Naive thymus-derived CD8-positive, alpha-beta T cell (primary cell): ENCODE measurements at regions not wholly inside any gene's neighbourhood (a gene's known extent, or its start where the extent isn't known, plus 50 kb on each side); places are given as distances from the start of the nearest gene placed in this dataset.

ENCODE experiments used
- ATAC-seq, 2 donors: fragments of 150-1000 bp; cut with Tn5 transposase in 1 of 2; sonication (Bioruptor Pico), chemical (Tn5 transposase) in 1 of 2; 1 replicate in 1 of 2; 2 replicates in 1 of 2; pipeline ENCODE4 v1.10.0; 2021; ENCODE audit warnings: mild to moderate bottlenecking in 2 of 2, moderate library complexity in 2 of 2
- POLR2A ChIA-PET: fragments of 350-600 bp; sonication (Branson Sonifier 250); formaldehyde crosslinking; loops from one replicate; lab custom pipeline; 2021; ENCODE audit warnings: antibody characterized with exemption; lab: Charles Lee
- DNase-seq, 10 donors: peaks; one replicate each; pipeline versions ENCODE4 v3.0.0 to v3.0.0-alpha.2; 2020 to 2022
- H3K27ac Mint-ChIP-seq, 10 donors: one replicate each; pipeline ENCODE4 v1.8.0; 2020 to 2022; ENCODE audit warnings: mild to moderate bottlenecking in 10 of 10, mixed read lengths in 10 of 10, moderate library complexity in 4 of 10, inconsistent platforms in 1 of 10
- H3K27me3 Mint-ChIP-seq, 5 donors: one replicate each; pipeline ENCODE4 v1.8.0; 2021 to 2022; ENCODE audit warnings: mixed read lengths in 5 of 5
- H3K36me3 Mint-ChIP-seq, 3 donors: one replicate each; pipeline ENCODE4 v1.8.0; 2020 to 2022; ENCODE audit warnings: mixed read lengths in 3 of 3, mild to moderate bottlenecking in 2 of 3, inconsistent platforms in 1 of 3
- H3K4me1 Mint-ChIP-seq, 4 donors: one replicate each; pipeline ENCODE4 v1.8.0; 2021 to 2022; ENCODE audit warnings: mixed read lengths in 4 of 4
- H3K4me3 Mint-ChIP-seq, 10 donors: one replicate each; pipeline ENCODE4 v1.8.0; 2020 to 2022; ENCODE audit warnings: mild to moderate bottlenecking in 10 of 10, mixed read lengths in 10 of 10, moderate library complexity in 6 of 10, inconsistent platforms in 1 of 10
- H3K9me3 Mint-ChIP-seq, 9 donors: one replicate each; pipeline ENCODE4 v1.8.0; 2020 to 2022; ENCODE audit warnings: mixed read lengths in 9 of 9, mild to moderate bottlenecking in 3 of 9, inconsistent platforms in 1 of 9, moderate library complexity in 1 of 9

DNA sequence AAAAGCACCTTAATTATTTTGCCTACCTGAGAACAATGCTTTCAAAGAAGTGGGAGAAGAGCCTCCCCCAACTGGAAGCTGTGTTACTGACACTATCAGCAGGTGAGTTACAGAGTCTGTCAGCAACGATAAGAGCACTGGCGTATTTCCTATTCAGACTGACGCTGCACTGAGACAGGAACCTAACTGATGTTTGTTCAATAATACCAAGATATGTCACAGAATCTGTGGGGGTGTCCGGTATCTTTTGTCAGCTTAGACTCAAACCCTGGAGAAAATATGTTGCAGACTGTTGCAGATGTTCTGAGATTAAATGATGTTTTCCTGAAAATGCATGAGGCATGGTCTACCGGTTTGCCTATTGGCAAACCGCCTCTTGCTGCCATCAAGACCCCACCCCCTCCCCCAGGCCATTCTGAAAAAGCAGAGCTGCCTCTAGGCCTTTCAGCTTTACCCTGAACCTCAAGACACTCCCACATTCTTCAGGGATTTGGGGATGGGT, 115.2 kb upstream of the KIT start:
- no peak for DNase-seq
- Mint-ChIP-seq H3K4me1 (peaks cover 2 to 11% (median 3%) of the 10 kb centered on the region in 4 donors), H3K27ac (peak overlapping the region in 1 of 10 donors; percentile 27), H3K27me3 (peaks cover 4 to 29% (median 16%) of the 10 kb centered on the region in 5 donors), H3K9me3 (no peaks in the 10 kb centered on the region), H3K36me3 (no peaks in the 10 kb centered on the region), H3K4me3 (no peak overlapping the region)
- no peak for ATAC-seq
- POLR2A ChIA-PET, result no interaction called here

DNA sequence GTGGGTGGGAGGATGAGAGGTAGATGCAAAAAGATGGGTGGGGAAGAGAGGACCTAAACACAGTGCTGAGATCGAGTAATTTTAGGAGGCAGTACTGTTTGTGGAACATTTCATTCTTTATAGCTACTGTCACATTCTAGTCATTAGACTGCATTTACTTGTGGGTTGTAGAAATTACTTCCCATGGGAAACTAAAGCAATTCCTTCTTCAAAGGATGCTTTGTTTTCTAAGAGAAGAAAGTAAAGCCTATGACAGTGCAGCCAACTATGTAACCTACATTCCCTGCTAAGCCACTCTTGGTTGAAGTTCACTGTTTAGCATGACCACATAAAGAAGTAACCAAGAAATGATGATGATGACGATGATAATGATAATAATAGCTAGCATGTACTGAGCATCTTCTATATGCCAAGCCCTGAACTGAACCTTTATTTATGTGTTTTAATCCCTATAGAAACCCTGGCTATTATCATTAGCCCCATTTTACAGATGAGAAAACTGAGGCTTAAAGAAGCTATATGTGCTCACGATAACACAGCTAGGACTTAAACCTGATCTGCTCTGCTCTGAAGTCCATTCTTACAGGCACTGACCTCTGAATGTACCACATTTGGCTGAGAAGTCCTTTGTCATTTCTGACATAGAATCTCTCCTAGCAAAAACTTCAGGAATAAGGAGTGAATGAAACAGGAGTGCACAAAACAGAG, 114.5 kb upstream of the KIT start:
- no peaks in the 10 kb centered on the region for H3K9me3 Mint-ChIP-seq
- peaks cover 4 to 29% (median 16%) of the 10 kb centered on the region in 5 donors for H3K27me3 Mint-ChIP-seq
- peaks cover 2 to 11% (median 3%) of the 10 kb centered on the region in 4 donors for H3K4me1 Mint-ChIP-seq
- no peak for DNase-seq
- ATAC-seq, result no peak
- H3K36me3 Mint-ChIP-seq, result no peaks in the 10 kb centered on the region
- no peak overlapping the region for H3K4me3 Mint-ChIP-seq
- POLR2A ChIA-PET, result no interaction called here
- H3K27ac Mint-ChIP-seq, result no peak overlapping the region

DNA sequence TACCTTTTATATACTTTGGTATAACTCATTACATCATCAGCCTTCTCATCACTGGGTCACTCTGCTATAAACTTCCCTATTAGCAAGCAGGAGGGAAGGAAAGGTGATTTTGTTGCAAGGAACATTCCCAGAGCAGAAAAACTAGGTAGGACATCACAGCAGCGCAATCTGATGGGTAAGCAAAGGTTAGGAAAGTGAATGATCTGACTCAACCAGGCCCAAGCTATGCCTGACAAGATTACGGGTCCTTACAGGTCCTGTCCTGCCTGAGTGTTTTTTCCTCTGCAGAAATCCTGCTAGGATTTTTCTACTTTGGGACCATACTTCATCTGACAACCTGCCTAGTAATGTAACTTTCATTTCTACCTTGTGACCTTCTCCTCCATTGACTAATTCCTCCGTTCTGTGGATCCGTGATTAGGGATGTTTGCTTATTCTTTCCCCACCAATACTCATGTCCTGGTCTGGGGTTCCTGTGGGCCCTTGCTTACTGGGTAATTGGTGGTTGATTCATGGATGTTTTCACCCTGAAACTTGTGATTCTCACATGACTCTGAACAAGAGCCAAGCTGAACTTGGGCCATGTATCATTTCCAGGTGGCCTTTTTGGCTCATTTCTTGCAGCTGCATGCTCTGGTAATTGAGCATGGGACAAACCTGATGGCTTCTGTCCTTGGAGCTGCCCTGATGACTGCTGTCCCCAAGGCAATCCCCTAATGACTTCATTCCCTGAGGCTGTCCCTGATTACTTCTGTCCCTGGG, 111.9 kb upstream of the KIT start:
- H3K4me3 Mint-ChIP-seq, result no peak overlapping the region
- H3K4me1 Mint-ChIP-seq, result no peaks in the 10 kb centered on the region
- POLR2A ChIA-PET, result no interaction called here
- no peaks in the 10 kb centered on the region for H3K36me3 Mint-ChIP-seq
- ATAC-seq (no peak), DNase-seq (no peak)
- H3K9me3 Mint-ChIP-seq, result no peaks in the 10 kb centered on the region
- no peak overlapping the region for H3K27ac Mint-ChIP-seq
- peaks cover 6 to 27% (median 13%) of the 10 kb centered on the region in 5 donors for H3K27me3 Mint-ChIP-seq

DNA sequence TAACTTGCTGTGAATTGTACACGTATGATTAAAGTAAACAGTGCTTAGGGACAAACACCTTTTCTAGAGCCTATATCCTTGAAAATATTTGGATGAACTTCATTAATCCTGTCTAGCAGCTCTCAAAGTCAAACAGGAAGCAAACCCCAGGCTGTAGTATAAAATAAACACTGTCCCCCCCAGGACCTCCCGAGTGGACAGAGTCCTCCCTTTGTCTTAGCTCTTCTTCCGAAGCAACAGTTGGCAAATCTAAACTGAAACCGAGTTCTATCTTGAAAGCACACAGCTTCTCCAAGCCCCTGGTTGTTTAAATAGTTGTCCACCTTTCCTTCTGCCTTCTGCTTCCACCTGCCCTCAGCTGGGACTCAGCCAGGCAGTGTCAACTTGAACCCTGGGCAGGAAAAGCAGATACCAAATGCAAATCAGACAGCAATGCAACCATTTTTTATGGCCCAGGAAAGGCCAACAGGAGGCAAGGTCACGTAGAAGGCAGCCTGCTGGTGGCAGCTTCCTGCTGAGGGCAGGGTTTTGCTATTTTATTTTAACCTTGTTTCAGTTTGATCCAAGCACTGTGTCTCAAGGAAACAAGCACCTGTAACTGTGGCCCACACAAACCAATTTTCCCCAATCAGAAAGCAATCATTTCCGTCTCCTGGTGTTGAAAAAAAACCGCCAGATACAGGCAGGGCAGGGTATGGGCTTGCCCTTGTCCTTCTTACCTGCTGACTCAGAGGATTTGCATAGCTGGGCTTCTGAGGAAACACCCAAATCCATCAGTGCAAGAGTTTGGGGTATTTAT, 110.3 kb upstream of the KIT start:
- POLR2A ChIA-PET, result no interaction called here
- H3K9me3 Mint-ChIP-seq, result no peaks in the 10 kb centered on the region
- ATAC-seq (no peak), DNase-seq (no peak)
- no peaks in the 10 kb centered on the region for H3K4me1 Mint-ChIP-seq
- H3K4me3 Mint-ChIP-seq, result no peak overlapping the region
- H3K27ac Mint-ChIP-seq, result no peak overlapping the region
- no peaks in the 10 kb centered on the region for H3K36me3 Mint-ChIP-seq
- peaks cover under 1 to 19% (median 5%) of the 10 kb centered on the region in 5 donors for H3K27me3 Mint-ChIP-seq

DNA sequence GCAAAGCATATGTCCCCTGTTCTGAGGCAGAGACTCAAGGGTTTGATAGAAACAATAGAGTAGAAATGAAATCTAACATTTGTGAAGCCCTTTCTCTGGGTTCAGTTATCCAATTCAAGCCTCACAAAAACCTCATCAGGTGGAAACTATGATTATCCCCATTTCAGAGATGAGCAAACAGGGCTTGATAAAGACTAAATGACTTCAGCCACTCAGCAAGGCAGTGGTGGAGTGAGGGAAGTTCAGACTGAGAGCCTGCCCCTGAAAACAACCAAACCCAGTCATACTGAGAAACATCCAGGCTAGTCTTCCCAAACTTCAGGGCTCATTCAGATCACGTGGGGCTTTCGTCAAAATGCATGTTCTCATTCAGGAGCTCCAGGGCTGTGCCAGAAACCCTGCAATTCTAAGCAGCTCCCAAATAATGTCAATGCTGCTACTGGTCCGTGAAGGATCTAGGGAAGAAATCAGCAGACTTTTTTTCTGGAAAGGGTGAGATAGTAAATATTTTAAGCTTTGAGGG, 109.6 kb upstream of the KIT start:
- Mint-ChIP-seq H3K27me3 (peaks cover 0 to 19% (median 3%) of the 10 kb centered on the region in 5 donors), H3K4me3 (no peak overlapping the region), H3K4me1 (no peaks in the 10 kb centered on the region), H3K9me3 (no peaks in the 10 kb centered on the region), H3K27ac (peak overlapping the region in 1 of 10 donors; percentile 40), H3K36me3 (no peaks in the 10 kb centered on the region)
- ATAC-seq (no peak), DNase-seq (no peak)
- POLR2A ChIA-PET, result no interaction called here

DNA sequence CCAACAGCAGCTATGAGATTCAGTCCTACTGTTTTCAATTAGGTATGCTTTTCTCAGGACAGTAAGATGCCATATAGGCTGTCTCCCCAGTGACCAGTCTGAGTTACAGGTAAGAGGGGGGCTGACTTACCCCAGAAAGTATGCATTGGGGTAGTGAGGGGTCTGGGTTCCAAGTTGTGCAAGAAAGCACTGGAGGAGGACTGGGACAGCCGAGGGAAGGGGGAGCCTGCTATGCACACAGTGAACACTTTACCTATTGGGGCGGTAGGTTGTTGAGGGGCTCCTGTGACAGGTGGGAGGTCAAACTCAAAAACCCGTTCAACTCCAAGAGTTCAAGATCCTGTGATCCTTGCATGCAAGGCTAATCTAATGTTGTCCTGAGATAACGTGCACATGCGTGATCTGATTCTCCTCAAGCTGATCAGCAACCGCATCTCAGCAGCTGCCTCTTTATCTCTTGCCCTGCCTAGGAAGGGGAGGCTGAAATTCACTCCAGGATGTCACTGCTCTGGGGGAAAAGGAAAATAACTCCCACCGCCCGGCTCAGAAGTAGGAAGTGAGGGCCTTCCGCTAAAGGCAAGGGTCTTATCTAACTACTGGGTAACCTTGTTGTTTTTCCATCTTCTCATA, 108.8 kb upstream of the KIT start:
- H3K27me3 Mint-ChIP-seq, result peaks cover 0 to 19% (median 3%) of the 10 kb centered on the region in 5 donors
- no peak overlapping the region for H3K27ac Mint-ChIP-seq
- H3K36me3 Mint-ChIP-seq, result no peaks in the 10 kb centered on the region
- no peak for DNase-seq
- H3K9me3 Mint-ChIP-seq, result no peaks in the 10 kb centered on the region
- ATAC-seq, result no peak
- no peak overlapping the region for H3K4me3 Mint-ChIP-seq
- H3K4me1 Mint-ChIP-seq, result no peaks in the 10 kb centered on the region
- POLR2A ChIA-PET, result no interaction called here

DNA sequence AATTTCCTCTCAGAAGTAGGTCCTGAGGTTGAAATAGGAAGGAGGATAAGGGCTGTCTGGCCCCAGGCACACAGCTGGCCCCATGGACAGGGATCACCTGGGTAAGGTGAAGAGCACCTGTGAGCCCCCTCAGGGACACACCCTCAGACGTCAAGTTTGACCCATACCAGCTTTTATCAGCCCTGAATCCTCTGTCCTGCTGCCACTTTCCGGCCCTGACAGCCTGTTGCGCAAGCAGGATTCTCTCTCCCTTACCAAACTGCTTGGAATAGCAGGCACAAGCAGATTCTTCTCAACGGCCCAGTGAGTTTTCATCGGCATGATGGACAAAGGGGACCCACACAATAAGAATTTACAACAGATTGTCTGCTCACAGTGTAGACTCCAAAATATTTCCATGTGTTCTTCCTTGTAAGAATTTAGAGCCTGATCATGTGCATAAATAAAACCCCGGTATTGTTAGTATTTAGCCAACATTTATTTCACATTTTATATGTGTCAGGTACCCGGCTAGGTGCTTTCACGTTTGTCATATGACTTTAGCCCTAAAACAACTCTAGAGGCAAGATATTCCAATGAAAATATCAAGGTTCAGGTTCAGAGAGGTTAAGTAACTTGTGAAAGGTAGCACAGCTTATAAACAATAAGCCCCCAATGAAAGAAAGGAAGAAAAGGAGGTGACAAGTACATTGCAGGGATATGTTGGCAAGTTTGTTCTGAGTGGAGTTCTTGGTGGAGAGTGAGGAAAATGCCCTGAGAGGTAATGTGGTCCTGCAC, 107.2 kb upstream of the KIT start:
- Mint-ChIP-seq H3K27ac (no peak overlapping the region), H3K4me3 (no peak overlapping the region), H3K9me3 (no peaks in the 10 kb centered on the region), H3K36me3 (no peaks in the 10 kb centered on the region), H3K27me3 (peaks cover 0 to 19% (median 3%) of the 10 kb centered on the region in 5 donors), H3K4me1 (no peaks in the 10 kb centered on the region)
- no peak for DNase-seq
- POLR2A ChIA-PET, result no interaction called here
- ATAC-seq, result no peak

DNA sequence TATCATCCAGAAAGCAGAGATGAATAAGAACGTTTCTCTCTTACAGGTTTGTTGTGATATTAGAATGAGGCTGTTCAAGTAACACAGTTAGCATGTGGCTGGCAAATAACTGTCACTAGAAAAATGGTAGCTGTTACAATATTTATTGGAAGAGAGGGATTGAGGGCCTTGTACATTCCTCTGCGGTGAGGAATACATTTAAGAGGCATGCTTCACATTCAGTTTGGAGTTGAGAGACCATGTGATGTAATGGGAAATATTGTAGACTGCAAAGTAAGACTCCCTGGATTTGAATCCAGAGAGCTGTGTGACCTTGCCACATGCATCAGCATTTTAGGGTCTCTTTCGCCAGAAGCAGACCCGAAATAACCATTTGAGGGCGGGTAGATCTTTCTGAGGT, 104.8 kb upstream of the KIT start:
- Mint-ChIP-seq H3K4me3 (no peak overlapping the region), H3K36me3 (no peaks in the 10 kb centered on the region), H3K4me1 (no peaks in the 10 kb centered on the region), H3K9me3 (no peaks in the 10 kb centered on the region), H3K27me3 (peaks cover 0 to 19% (median 3%) of the 10 kb centered on the region in 5 donors), H3K27ac (no peak overlapping the region)
- POLR2A ChIA-PET, result no interaction called here
- DNase-seq (no peak), ATAC-seq (no peak)

DNA sequence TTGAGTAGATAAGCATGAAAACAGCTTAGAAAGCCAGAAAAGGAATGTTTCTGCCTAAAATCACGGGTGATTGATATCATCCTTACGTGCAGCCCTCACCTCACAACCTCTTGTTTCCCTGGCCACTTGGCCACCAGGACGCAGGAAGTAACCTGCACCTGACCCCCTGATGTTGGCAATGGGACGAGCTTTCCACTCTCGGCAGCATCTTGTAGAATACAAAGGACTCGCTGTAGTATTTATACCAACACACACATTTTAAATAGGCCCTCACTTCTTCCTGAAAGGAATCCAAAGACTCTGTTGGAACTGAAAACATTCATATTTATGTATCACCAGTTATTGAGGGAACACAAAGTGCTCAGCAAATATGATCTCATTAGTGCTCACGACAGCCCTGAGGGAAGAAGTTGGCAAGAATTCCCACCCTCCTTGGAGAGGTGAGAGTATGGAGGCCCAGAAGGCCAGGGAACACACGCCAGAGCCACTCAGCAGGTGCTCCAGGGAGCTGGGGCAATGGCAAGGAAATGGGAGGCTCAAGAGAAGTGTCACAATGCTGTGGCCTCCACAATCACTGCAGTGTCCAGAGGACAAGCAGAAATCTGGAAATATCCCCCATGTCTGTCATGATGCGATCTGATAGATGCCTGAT, 103.3 kb upstream of the KIT start:
- Mint-ChIP-seq H3K27ac (no peak overlapping the region), H3K36me3 (no peaks in the 10 kb centered on the region)
- ATAC-seq, result no peak

DNA sequence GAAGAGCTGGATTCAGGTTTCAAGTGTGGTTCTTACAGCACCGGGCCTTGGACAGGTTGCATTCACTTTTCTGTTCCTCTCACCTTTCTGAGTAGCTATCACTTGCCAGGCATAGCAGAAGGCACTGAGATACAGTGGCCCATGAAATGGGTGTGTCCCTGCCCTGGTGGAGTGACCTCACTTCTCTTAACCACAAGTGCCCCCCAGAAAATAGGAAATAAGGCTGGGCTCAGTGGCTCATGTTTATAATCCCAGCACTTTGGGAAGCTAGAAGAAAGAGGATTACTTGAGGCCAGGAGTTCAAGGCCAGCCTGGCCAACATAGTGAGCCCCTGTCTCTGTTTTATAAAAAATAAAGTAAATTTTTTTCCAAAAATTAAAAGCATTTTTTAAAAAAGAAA, 101.7 kb upstream of the KIT start:
- no peak overlapping the region for H3K27ac Mint-ChIP-seq
- POLR2A ChIA-PET, result no interaction called here
- no peaks in the 10 kb centered on the region for H3K36me3 Mint-ChIP-seq
- H3K27me3 Mint-ChIP-seq, result peaks cover 0 to 21% (median 4%) of the 10 kb centered on the region in 5 donors
- H3K9me3 Mint-ChIP-seq, result no peaks in the 10 kb centered on the region
- no peaks in the 10 kb centered on the region for H3K4me1 Mint-ChIP-seq
- DNase-seq, result no peak
- no peak overlapping the region for H3K4me3 Mint-ChIP-seq
- ATAC-seq, result no peak

More for the DNA sequence above, 103.3 kb upstream of the KIT start:
- H3K4me1 Mint-ChIP-seq, result no peaks in the 10 kb centered on the region
- H3K4me3 Mint-ChIP-seq, result no peak overlapping the region
- no peaks in the 10 kb centered on the region for H3K9me3 Mint-ChIP-seq
- peaks cover 0 to 31% (median 4%) of the 10 kb centered on the region in 5 donors for H3K27me3 Mint-ChIP-seq
- POLR2A ChIA-PET, result no interaction called here
- DNase-seq, result no peak

DNA sequence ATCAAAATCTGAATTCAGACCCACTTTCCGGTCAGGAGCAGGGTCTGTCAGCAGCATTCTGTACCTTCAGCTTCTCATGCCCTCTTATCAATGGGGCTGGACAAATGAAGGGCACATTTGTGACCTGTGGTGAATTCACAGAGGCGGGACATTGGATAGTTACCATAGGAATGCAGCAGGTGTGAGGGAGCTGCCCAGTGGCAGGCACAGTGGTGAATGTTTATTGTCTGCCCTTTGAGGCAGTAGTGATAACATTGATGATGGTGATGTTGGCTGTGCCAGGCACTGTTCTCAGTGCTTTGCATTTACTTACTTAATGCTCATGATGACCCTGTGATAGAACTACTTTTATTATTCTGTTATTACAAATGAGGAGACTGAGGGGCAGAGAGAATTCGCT, 101.2 kb upstream of the KIT start:
- H3K4me1 Mint-ChIP-seq, result no peaks in the 10 kb centered on the region
- no peak for ATAC-seq
- no peak for DNase-seq
- no peak overlapping the region for H3K27ac Mint-ChIP-seq
- H3K36me3 Mint-ChIP-seq, result no peaks in the 10 kb centered on the region
- H3K27me3 Mint-ChIP-seq, result peaks cover 0 to 19% (median 4%) of the 10 kb centered on the region in 5 donors
- H3K4me3 Mint-ChIP-seq, result no peak overlapping the region
- POLR2A ChIA-PET, result no interaction called here
- no peaks in the 10 kb centered on the region for H3K9me3 Mint-ChIP-seq
